ENCODE measurements at regions not wholly inside any gene's neighbourhood (a gene's known extent, or its start where the extent isn't known, plus 50 kb on each side); places are given as distances from the start of the nearest gene placed in this dataset.

GRCh38 chr3:160140756-160141155 is 84.5 kb upstream of the C3orf80 start:
- intact Hi-C loops (cut with micrococcal nuclease; ENCODE audit: unreplicated experiment) = no loop called here

DNA sequence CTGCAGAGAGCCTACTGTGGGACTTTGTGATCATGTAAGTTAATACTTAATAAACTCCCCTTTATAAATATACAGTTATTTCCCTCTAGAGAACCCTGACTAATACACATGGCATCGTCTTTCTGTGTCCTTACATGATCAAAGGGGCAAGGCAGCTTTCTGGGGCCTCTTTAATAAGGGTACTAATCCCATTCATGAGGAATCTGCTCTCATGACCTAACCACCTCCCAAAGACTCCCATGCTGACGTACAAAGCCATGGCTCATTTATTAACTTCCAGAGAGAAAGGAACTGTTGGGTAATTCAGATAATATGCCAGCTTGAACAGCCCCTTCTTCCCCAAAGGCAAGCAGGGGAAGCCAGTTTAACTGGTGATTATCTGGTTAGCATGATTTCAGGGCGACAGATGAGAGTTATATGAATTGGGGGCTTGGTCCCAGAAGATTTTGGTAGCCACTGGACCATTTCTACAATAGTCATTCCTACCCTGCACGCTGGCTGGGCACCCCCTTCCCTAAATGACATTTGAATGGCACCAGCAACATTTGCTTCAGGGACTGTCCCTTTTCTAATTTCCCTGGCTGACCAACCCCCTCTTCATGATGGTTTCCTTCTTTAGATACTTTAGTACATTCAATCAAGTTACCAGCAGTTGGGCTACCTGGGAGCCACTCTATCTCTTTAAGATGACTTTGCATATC is 83.6 kb upstream of the C3orf80 start:
- no TSS peak for BruUV-seq (replicated peaks)
- no peaks in the 10 kb centered on the region for H3K4me1 Mint-ChIP-seq (ENCODE audit: low read depth, unreplicated experiment)
- H3K4me3 ChIP-seq (ENCODE audit: low read depth, low read length) = no peak overlapping the region
- CTCF ChIA-PET = no interaction called here
- intact Hi-C loops (cut with micrococcal nuclease; ENCODE audit: unreplicated experiment) = no loop called here
- no peaks in the 10 kb centered on the region for H3K36me3 Mint-ChIP-seq (ENCODE audit: insufficient read depth, unreplicated experiment)
- H3K27me3 ChIP-seq (replicated peaks; ENCODE audit: control insufficient read depth, insufficient read depth, low read length) = no peaks in the 10 kb centered on the region
- no peaks in the 10 kb centered on the region for H3K4me1 ChIP-seq
- H3K27me3 Mint-ChIP-seq (ENCODE audit: insufficient read depth, unreplicated experiment) = no peaks in the 10 kb centered on the region
- no peak overlapping the region for H3K4me3 Mint-ChIP-seq (ENCODE audit: unreplicated experiment)
- POLR2A ChIA-PET = no interaction called here
- no peak for TF ChIP-seq CTCF (IDR thresholded peaks at IDR 0.05; ENCODE audit: insufficient read depth in 1 of 2, low read depth in 1 of 2, low read length in 1 of 2, severe bottlenecking in 1 of 2, unreplicated experiment in 1 of 2)
- no peak for DNase-seq
- 0 out of 2 replicates have a peak, but pooled peaks cover 3% of the 10 kb centered on the region for H3K9me3 ChIP-seq
- H3K36me3 ChIP-seq (ENCODE audit: control insufficient read depth, insufficient read depth, low read length) = no peaks in the 10 kb centered on the region
- H3K27ac Mint-ChIP-seq (ENCODE audit: unreplicated experiment) = no peak overlapping the region
- H3K9me3 Mint-ChIP-seq (ENCODE audit: unreplicated experiment) = peaks cover 14% of the 10 kb centered on the region

More at GRCh38 chr3:160140756-160141155, 84.5 kb upstream of the C3orf80 start:
- H3K4me3 ChIP-seq (ENCODE audit: low read depth, low read length) = no peak overlapping the region
- H3K36me3 ChIP-seq (ENCODE audit: control insufficient read depth, insufficient read depth, low read length) = no peaks in the 10 kb centered on the region
- no peaks in the 10 kb centered on the region for H3K4me1 Mint-ChIP-seq (ENCODE audit: low read depth, unreplicated experiment)
- POLR2A ChIA-PET = no interaction called here
- BruUV-seq (replicated peaks) = no TSS peak
- CTCF ChIA-PET = no interaction called here
- no peaks in the 10 kb centered on the region for H3K4me1 ChIP-seq
- peaks cover 14% of the 10 kb centered on the region for H3K9me3 Mint-ChIP-seq (ENCODE audit: unreplicated experiment)
- no peaks in the 10 kb centered on the region for H3K27me3 ChIP-seq (replicated peaks; ENCODE audit: control insufficient read depth, insufficient read depth, low read length)
- TF ChIP-seq CTCF (IDR thresholded peaks at IDR 0.05; ENCODE audit: insufficient read depth in 1 of 2, low read depth in 1 of 2, low read length in 1 of 2, severe bottlenecking in 1 of 2, unreplicated experiment in 1 of 2) = no peak
- no peaks in the 10 kb centered on the region for H3K36me3 Mint-ChIP-seq (ENCODE audit: insufficient read depth, unreplicated experiment)
- 0 out of 2 replicates have a peak, but pooled peaks cover 3% of the 10 kb centered on the region for H3K9me3 ChIP-seq
- no peak overlapping the region for H3K27ac Mint-ChIP-seq (ENCODE audit: unreplicated experiment)
- no peak for DNase-seq
- no peaks in the 10 kb centered on the region for H3K27me3 Mint-ChIP-seq (ENCODE audit: insufficient read depth, unreplicated experiment)
- H3K4me3 Mint-ChIP-seq (ENCODE audit: unreplicated experiment) = no peak overlapping the region

DNA sequence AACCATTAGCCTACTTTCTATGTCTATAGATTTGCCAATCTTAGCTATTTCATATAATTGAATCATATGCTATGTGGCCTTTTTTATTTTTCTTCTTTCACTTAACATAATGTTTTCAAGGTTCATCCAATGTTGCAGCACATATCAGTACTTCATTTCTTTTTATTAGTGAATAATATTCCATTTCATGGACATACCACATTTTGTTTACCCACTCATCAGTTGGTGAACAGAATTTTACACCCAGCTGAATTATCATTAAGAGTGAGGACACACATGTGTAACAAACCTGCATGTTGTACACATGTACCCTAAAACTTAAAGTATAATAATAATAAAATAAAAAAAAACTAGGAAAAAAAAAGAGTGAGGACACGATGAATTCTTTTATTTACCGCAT is 81.7 kb upstream of the C3orf80 start:
- TF ChIP-seq CTCF (IDR thresholded peaks at IDR 0.05; ENCODE audit: insufficient read depth in 1 of 2, low read depth in 1 of 2, low read length in 1 of 2, severe bottlenecking in 1 of 2, unreplicated experiment in 1 of 2) = no peak
- H3K4me3 Mint-ChIP-seq (ENCODE audit: unreplicated experiment) = no peak overlapping the region
- Histone ChIP-seq H3K9me3 (0 out of 2 replicates have a peak, but pooled peaks cover 3% of the 10 kb centered on the region), H3K4me3 (ENCODE audit: low read depth, low read length) (no peak overlapping the region), H3K36me3 (ENCODE audit: control insufficient read depth, insufficient read depth, low read length) (no peaks in the 10 kb centered on the region), H3K27me3 (replicated peaks; ENCODE audit: control insufficient read depth, insufficient read depth, low read length) (no peaks in the 10 kb centered on the region), H3K4me1 (no peaks in the 10 kb centered on the region)
- intact Hi-C loops (cut with micrococcal nuclease; ENCODE audit: unreplicated experiment) = no loop called here
- ChIA-PET CTCF (no interaction called here), POLR2A (no interaction called here)
- no peaks in the 10 kb centered on the region for H3K36me3 Mint-ChIP-seq (ENCODE audit: insufficient read depth, unreplicated experiment)
- H3K9me3 Mint-ChIP-seq (ENCODE audit: unreplicated experiment) = peaks cover 24% of the 10 kb centered on the region
- H3K27me3 Mint-ChIP-seq (ENCODE audit: insufficient read depth, unreplicated experiment) = no peaks in the 10 kb centered on the region
- no peak for DNase-seq
- no peaks in the 10 kb centered on the region for H3K4me1 Mint-ChIP-seq (ENCODE audit: low read depth, unreplicated experiment)
- BruUV-seq (replicated peaks) = no TSS peak
- no peak overlapping the region for H3K27ac Mint-ChIP-seq (ENCODE audit: unreplicated experiment)
